BJ (cell line): ENCODE measurements at regions not wholly inside any gene's neighbourhood (a gene's known extent, or its start where the extent isn't known, plus 50 kb on each side); places are given as distances from the start of the nearest gene placed in this dataset.

Source experiments
- CTCF ChIA-PET: fragments of 350-600 bp; formaldehyde crosslinking; extraction: SDS; loops from one replicate; lab custom pipeline; 2021; ENCODE audit warnings: antibody characterized with exemption, inconsistent platforms; lab: Yijun Ruan, JAX
- POLR2A ChIA-PET: fragments of 300-600 bp; sonication (Branson Sonifier 250); formaldehyde crosslinking; extraction: SDS; loops from one replicate; lab custom pipeline; 2021; ENCODE audit warnings: antibody characterized with exemption; lab: Charles Lee
- DNase-seq: peaks from one replicate; pipeline ENCODE4 v3.0.0-alpha.2; 2011; ENCODE audit warnings: low read depth
- H3K27me3 ChIP-seq: 2 replicates; pipeline ENCODE4 v1.6.0; 2011; ENCODE audit warnings: low read length; ENCODE audit not compliant: control insufficient read depth, insufficient read depth
- H3K36me3 ChIP-seq: 2 replicates; pipeline ENCODE4 v1.5.1; 2011; ENCODE audit warnings: low read length; ENCODE audit not compliant: control insufficient read depth, insufficient read depth
- H3K4me3 ChIP-seq: 2 replicates; pipeline ENCODE4 v1.5.1; 2011; ENCODE audit warnings: low read depth, mild to moderate bottlenecking, control low read depth, low read length
- TF ChIP-seq, protein P1 (sequence below): IDR thresholded peaks from 2 replicates; pipeline ENCODE4 v1.5.1; 2011; ENCODE audit warnings: low read depth, mild to moderate bottlenecking, control low read depth, inconsistent platforms, low read length, moderate library complexity; ENCODE audit not compliant: insufficient read depth

DNA sequence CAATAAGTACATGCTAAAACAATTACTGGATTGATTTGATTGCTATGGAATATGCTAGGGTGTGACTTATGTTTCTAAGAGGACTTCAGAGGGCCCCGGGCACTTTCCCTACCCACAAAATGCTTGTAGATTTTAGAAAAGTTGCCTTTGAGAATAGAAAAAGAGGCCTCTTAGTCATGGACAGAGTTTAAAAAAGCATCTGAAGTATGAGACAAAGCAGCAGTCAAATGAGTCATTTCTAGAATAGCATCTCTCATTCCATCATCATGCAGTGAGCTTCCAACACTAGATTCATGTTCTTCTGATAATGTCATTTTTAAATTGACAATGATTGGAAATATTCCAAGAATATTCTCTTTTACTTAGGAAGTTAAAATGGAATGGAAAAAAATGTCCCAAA lies 675.1 kb upstream of the PCDH15 start:
- DNase-seq: no peak
- Histone ChIP-seq H3K4me3 (no peak overlapping the region), H3K27me3 (no peaks in the 10 kb centered on the region), H3K36me3 (no peaks in the 10 kb centered on the region)
- TF ChIP-seq, protein P1, sequence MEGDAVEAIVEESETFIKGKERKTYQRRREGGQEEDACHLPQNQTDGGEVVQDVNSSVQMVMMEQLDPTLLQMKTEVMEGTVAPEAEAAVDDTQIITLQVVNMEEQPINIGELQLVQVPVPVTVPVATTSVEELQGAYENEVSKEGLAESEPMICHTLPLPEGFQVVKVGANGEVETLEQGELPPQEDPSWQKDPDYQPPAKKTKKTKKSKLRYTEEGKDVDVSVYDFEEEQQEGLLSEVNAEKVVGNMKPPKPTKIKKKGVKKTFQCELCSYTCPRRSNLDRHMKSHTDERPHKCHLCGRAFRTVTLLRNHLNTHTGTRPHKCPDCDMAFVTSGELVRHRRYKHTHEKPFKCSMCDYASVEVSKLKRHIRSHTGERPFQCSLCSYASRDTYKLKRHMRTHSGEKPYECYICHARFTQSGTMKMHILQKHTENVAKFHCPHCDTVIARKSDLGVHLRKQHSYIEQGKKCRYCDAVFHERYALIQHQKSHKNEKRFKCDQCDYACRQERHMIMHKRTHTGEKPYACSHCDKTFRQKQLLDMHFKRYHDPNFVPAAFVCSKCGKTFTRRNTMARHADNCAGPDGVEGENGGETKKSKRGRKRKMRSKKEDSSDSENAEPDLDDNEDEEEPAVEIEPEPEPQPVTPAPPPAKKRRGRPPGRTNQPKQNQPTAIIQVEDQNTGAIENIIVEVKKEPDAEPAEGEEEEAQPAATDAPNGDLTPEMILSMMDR: no peak
- CTCF ChIA-PET: no interaction called here
- POLR2A ChIA-PET: no interaction called here

DNA sequence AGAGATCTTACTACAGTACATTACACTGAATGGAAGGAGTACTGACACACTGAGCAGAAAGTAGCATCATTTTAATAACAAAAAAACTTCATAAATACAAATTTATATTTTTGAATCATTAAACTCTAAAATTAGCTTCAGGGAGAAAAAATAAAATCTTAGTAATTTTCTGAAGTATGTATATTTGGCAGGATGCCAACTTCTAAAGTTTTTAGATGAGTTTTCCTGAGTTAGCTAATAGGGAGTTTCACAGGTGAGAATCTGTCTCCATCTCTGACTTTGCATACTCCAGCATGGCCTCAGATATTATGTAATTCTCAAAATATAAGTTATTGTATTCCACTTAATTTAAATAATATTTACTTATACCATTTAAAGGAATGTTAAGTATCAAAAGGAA lies 673.2 kb upstream of the PCDH15 start:
- H3K27me3 ChIP-seq: no peaks in the 10 kb centered on the region
- ChIA-PET CTCF (interaction anchor here (0.5 kb wide), 1 partner anchor 15 kb away, joined by 3 read pairs; no protein-coding TSS in a partner anchor), POLR2A (no interaction called here)
- DNase-seq: no peak
- no peaks in the 10 kb centered on the region for H3K36me3 ChIP-seq
- no peak overlapping the region for H3K4me3 ChIP-seq
- TF ChIP-seq, protein P1: no peak

DNA sequence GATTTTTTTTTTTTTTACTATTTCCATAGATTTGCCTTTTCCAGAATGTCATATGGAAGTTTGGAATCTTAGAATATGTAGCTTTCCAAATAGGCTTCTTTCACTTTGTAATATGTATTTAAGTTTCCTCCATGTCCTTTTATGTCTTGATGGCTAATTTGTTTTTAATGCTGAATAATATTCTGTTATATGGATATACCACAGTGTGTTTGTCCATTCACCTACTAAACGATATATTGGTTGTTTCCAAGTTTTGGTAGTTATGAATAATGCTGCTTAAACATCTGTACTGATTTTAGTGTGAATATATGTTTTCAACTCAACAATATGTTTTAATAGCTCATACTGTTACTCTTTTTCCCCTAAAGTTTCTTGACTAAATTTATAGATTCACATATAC lies 669.8 kb upstream of the PCDH15 start:
- H3K27me3 ChIP-seq: no peaks in the 10 kb centered on the region
- CTCF ChIA-PET: no interaction called here
- TF ChIP-seq, protein P1: no peak
- DNase-seq: no peak
- POLR2A ChIA-PET: no interaction called here
- H3K36me3 ChIP-seq: no peaks in the 10 kb centered on the region
- H3K4me3 ChIP-seq: no peak overlapping the region

DNA sequence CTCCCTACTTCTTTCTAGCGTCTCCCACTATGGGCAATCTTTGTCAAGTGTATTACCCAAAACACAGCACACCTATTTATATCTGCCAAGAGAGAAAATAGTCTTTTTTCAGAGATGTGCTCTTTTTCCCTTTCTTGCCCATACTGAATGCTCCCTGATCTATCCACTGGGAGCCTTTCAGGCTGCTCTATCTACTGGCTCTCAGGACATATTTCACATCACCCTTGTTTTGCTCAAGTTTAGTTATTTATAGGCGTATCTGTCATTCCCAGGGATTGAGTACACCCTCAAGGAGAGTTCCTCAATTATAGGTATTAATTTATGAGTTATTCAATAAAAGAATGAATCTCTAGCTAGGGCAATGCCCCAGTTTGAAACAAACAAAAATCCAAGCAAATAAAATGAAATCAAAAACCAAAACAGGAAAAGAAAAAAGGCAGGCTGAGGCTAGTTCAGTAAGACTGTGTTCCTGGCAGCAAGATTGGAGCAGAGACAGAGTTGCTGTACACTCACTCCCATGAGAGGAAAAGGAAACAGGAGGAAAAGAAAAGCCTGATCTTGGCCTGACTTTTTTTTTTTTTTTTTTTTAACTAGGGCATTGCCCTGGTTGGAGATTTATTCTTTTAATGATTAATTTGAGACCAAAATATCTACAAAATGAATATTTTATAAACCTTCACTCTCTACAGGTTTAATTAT lies 665.9 kb upstream of the PCDH15 start:
- Histone ChIP-seq H3K36me3 (no peaks in the 10 kb centered on the region), H3K4me3 (no peak overlapping the region), H3K27me3 (no peaks in the 10 kb centered on the region)
- DNase-seq: no peak
- CTCF ChIA-PET: no interaction called here
- POLR2A ChIA-PET: no interaction called here
- TF ChIP-seq, protein P1: no peak

DNA sequence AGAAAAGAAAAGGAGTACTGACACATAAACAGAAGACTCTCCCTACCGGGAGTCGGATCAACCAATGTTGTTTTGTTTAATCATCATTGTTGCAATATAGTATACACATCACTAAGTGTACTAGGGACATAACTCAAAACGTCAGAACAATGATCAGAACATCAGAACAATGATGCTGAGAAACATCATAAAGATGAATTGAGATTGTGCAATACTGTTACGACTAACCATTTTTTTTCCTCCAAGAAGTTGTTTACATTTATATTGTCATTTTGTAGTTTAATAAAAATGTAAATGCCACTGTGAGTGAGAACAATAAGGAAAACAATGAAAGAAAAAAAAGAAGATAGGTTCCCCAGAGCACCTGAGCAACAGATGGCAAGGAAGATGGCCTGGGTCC lies 663.1 kb upstream of the PCDH15 start:
- TF ChIP-seq, protein P1: no peak
- Histone ChIP-seq H3K27me3 (no peaks in the 10 kb centered on the region), H3K4me3 (no peak overlapping the region), H3K36me3 (no peaks in the 10 kb centered on the region)
- ChIA-PET POLR2A (no interaction called here), CTCF (no interaction called here)
- no peak for DNase-seq
